HG03108 (cell line): ENCODE measurements at regions not wholly inside any gene's neighbourhood (a gene's known extent, or its start where the extent isn't known, plus 50 kb on each side); places are given as distances from the start of the nearest gene placed in this dataset.
"Not testable (repeated sequence)": the region's sequence is repeated elsewhere in the genome, so short reads cannot be mapped to it uniquely, and the experiment has no call there.

Source experiments
- ATAC-seq: cut with Tn5 transposase; IDR thresholded peaks from one replicate; pipeline ENCODE4 v1.9.1; 2021; ENCODE audit warnings: moderate library complexity; ENCODE audit not compliant: unreplicated experiment

- no peak for ATAC-seq
Observed at GRCh38 chr13:78540058-78540457, 63.3 kb downstream of the POU4F1 start.

DNA sequence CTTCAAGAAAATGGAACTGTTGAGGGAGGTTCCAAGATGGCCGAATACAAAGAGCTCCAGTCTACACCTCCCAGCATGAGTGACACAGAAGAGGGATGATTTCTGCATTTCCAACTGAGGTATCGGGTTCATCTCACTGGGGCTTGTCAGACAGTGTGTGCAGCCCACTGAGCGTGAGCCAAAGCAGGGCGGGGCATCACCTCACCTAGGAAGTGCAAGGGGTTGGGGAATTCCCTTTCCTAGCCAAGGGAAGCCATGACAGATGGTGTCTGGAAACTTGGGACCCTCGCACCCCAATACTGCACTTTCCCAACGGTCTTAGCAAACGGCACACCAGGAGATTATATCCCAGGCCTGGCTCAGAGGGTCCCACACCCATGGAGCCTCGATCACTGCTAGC lies 77.3 kb downstream of the POU4F1 start:
- ATAC-seq: not testable (repeated sequence)

DNA sequence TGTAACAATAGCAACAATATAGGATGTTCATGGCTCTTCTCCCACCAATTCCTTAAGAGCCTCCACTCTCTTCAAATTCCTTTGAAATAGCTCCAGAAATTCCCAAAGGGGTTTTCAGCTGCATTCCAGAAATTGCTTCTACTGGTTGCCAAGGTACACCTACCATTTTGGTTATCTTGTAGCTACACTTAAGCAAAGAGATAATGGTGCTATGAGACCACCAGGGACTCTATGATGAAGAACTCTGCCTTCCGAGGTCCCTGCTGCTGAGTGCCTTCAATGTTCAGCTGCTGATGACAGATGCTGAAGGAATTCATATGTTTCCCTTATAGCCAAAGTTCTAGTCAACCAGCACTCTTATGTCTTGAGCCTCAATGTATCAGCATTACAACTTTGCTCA lies 78.4 kb downstream of the POU4F1 start:
- no peak for ATAC-seq

GRCh38 chr13:78521091-78521490 lies 82.3 kb downstream of the POU4F1 start:
- ATAC-seq: no peak

GRCh38 chr13:78520425-78520824 lies 82.9 kb downstream of the POU4F1 start:
- ATAC-seq: no peak

- ATAC-seq: not testable (repeated sequence)
Observed at GRCh38 chr13:78518482-78518881, 84.9 kb downstream of the POU4F1 start.

DNA sequence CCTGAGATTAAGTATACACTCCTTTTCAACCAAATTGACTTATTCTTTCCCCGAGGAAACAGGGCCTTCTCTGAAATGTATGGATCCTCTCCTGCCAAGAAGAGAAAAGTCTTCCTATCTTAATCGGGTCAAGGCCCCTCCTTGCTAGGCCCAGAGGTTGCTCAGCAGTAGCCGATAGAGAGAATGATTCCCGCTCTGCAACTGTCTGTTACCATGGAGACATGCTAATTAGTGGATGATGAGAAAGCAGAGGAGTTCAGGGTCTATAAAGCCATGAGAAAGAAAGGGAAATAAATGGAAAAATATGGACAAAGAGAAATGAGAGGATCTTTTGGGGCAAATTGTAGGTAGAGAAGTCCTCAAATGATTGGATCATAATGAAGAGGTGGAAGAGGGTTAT lies 103.5 kb downstream of the POU4F1 start:
- ATAC-seq: no peak

DNA sequence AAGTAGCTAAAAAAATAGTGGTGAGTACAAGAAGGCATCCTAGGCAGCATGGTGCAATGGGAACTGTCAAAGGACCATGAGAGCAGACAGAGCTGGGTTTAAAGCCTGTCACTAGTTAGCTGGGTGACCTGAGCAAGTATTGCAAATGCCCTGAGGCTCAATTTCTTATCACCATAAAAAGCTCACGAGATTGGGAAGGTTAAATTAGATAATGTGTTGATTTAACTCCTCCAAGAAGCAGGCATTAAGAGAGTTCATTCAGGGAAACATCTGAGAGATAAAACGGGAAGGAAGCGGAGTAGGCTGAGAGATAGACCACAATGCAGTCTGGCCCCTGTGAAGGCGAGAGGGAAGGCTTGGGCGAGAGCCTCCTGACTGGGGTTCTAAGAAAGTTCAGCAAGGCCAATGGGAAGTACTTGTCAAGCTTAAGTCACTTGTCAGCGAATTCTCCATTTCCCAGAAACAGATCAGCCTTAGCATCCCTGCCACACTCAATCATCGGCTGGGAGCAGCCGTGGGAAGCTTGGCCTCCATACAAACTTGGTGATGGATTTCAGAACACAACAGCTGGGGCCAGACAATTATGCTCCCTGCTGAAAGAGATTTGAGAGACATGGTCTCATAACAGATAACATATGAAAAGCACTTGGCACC lies 105.5 kb downstream of the POU4F1 start:
- ATAC-seq: no peak

- no peak for ATAC-seq
Observed at GRCh38 chr13:78491978-78492377, 111.4 kb downstream of the POU4F1 start.

- not testable (repeated sequence) for ATAC-seq
Observed at GRCh38 chr13:78490225-78490624, 113.1 kb downstream of the POU4F1 start.

GRCh38 chr13:78487707-78488106 lies 115.6 kb downstream of the POU4F1 start:
- no peak for ATAC-seq

GRCh38 chr13:78485803-78486202 lies 117.5 kb downstream of the POU4F1 start:
- no peak for ATAC-seq

DNA sequence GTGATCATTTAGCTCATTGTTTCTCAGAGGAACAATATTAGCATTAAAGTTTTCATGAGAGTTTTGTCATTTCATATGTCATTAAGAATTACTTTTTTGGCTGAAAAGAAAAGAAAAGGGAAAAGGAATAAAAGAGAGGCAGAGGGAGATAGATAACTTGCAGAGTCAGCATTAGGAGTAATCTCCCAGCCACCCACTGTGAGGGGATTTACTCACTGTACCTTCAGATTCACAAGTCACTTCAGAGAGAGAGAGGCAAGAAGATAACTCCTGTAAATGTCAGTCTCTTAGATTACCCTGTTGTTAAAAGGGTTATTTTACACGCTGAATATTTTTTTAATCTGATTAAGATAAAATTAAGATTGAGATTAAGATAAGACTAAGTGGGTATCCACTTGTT lies 125.2 kb downstream of the POU4F1 start:
- ATAC-seq: no peak

DNA sequence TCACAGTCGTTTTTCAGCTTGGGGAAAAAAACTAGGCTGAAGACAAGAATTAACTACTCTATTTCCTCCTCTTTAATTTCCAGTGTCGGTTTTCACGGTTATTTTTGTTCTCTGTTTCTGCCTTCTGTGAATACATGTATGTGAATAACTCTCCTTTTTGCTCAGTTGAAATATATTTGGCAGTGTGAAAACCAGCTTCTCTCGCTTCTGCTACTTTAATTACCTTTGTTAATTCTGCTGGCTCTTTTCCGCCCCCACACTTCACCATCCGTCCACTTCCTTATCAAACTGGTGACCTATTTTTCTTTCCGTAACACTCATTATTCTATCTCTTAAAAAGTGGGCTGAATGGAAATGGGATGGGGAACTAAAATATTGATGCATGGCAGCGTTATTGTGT lies 126.4 kb downstream of the POU4F1 start:
- no peak for ATAC-seq

DNA sequence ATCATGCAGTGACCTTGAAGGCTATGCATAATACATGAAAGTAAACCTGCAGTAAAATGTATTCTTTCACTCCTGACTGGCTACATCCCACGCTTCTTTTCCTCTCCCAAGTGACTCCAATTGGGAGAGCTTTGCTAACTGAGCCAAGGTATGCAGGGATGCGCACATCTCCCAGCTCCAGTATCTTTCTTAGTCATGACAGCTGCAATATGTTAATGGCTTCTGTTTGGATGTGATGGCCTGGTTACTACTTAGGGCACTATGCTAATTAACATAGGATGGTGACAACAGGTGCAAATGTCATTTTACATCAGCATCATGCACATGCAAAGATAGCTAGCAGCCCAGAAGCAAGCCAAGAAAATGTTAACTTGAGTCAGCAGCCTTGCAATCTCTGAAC lies 134.7 kb downstream of the POU4F1 start:
- no peak for ATAC-seq

DNA sequence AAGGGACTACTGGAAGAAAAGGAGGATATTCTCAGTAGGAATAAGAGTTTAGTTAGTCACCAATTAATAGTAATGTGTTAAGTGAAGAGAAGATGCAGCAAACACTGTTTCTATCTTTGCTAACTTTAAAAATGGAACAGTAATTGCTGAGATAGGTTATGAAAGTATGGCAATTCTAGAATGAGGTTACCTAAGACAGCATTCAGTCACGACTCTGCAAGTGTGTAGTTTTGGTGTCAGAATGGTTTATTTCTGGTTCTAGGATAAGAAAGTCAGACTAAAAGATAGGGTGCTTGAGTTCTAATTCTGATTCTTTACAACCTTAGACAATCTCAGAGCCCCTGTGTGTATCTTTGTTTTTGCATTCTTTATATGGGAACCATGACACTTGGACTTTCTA lies 138.1 kb downstream of the POU4F1 start:
- no peak for ATAC-seq

DNA sequence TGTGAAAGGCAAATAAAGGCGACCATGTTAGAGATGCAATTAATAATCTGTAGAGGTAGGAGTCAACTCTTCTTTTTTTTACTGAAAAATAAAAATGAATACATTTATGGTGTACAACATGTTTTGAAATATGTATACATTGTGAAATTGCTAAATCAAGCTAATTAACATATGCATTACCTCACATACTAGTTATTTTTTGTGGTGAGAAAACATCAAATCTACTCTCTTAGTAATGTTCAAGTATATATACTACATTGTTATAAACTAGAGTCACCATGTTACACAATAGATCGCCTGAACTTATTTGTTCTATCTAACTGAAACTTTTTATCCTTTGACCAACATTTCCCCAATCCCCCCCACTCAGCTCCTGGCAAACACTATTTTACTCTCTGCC lies 143.2 kb downstream of the POU4F1 start:
- no peak for ATAC-seq

GRCh38 chr13:78443839-78444238 lies 159.5 kb downstream of the POU4F1 start:
- no peak for ATAC-seq

GRCh38 chr13:78437781-78438180 lies 165.6 kb downstream of the POU4F1 start:
- no peak for ATAC-seq

- ATAC-seq: no peak
Observed at GRCh38 chr13:78436311-78436710, 167.0 kb downstream of the POU4F1 start.

DNA sequence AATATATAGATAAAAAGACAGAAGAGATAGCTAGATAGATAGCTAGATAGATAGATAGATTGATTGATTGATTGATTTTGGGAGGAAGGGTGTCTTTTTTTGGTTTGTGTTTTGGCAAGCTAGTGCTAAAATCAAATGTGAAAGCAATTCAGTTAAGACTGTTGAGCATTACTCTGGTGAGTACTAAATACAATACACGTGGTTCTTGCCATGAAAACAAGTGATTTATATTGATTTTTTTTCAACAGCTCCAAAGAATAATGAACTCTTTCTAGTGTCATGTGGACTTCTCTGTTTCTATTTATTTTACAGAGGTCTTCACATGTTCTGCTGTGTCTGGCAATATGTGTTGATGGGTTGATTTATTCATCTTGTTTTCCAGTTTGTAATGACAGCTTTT lies 172.0 kb downstream of the POU4F1 start:
- no peak for ATAC-seq

DNA sequence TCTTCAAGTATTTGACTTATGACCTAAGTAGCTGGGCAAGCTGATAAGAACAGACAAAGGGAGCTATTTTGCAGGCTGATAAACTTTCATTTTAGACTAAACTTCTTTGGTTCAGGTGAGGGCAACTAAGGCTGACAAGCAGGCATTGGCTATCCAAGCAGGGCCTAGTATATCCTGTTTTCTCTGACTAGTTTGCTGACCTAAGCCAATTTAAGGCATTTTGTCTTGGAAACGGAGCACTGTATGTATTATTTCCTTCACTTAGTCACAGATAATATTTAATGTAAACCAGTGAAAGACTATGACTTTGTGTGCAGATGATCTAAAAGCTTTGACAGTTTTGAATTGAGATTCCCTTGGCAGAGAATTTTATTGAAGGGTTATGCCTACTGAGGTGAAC lies 172.5 kb downstream of the POU4F1 start:
- no peak for ATAC-seq

- ATAC-seq: no peak
Observed at GRCh38 chr13:78430166-78430791, 173.1 kb downstream of the POU4F1 start.
